IMR-90 (cell line): ENCODE measurements at regions not wholly inside any gene's neighbourhood (a gene's known extent, or its start where the extent isn't known, plus 50 kb on each side); places are given as distances from the start of the nearest gene placed in this dataset.

Experiments used
- ATAC-seq: fragments of 200-7000 bp; cut with Tn5 transposase; 2 replicates; pipeline ENCODE4 v1.9.1; 2020; ENCODE audit warnings: low read depth, mild to moderate bottlenecking, moderate library complexity
- BruUV-seq: library from RNA; stranded (reverse); fragments of 400-500 nt; replicated peaks from 2 replicates; lab custom pipeline; 2021; lab: Mats Ljungman, UMichigan
- CTCF ChIA-PET: fragments of 300-600 bp; formaldehyde crosslinking; extraction: SDS; loops from one replicate; lab custom pipeline; 2021; ENCODE audit warnings: antibody characterized with exemption; lab: Yijun Ruan, JAX
- POLR2A ChIA-PET: fragments of 300-600 bp; sonication (Branson Sonifier 250); formaldehyde crosslinking; loops from one replicate; lab custom pipeline; 2022; ENCODE audit warnings: antibody characterized with exemption; ENCODE audit not compliant: unreplicated experiment; lab: Charles Lee
- DNase-seq: peaks from one replicate; pipeline ENCODE4 v3.0.0; 2013
- H2AFZ ChIP-seq: replicated peaks from 2 replicates; pipeline ENCODE3; 2013; ENCODE audit warnings: low read length, mild to moderate bottlenecking; ENCODE audit not compliant: poor library complexity
- H2AK5ac ChIP-seq: 2 replicates; pipeline ENCODE4 v1.6.1; 2013; ENCODE audit warnings: low read depth, low read length, inconsistent platforms
- H2AK9ac ChIP-seq: replicated peaks from 2 replicates; pipeline ENCODE3; 2013; ENCODE audit warnings: mild to moderate bottlenecking, low read depth, low read length, moderate library complexity; ENCODE audit not compliant: poor library complexity
- H2BK120ac ChIP-seq: 2 replicates; pipeline ENCODE4 v1.6.1; 2013; ENCODE audit warnings: low read depth, low read length, inconsistent platforms
- H2BK15ac ChIP-seq: 3 replicates; pipeline ENCODE4 v1.6.1; 2013; ENCODE audit warnings: low read depth, low read length, inconsistent platforms
- H2BK20ac ChIP-seq: 2 replicates; pipeline ENCODE4 v1.6.1; 2013; ENCODE audit warnings: low read depth, mild to moderate bottlenecking, inconsistent platforms, low read length, moderate library complexity
- H2BK5ac ChIP-seq: 2 replicates; pipeline ENCODE4 v1.6.1; 2013; ENCODE audit warnings: mild to moderate bottlenecking, low read depth, low read length, inconsistent platforms; ENCODE audit not compliant: poor library complexity, severe bottlenecking
- H3K14ac ChIP-seq: replicated peaks from 2 replicates; pipeline ENCODE4 v1.6.1; 2013; ENCODE audit warnings: low read depth, low read length, inconsistent platforms
- H3K18ac ChIP-seq: 2 replicates; pipeline ENCODE4 v1.6.1; 2013; ENCODE audit warnings: low read depth, low read length, control low read depth
- H3K23ac ChIP-seq: 2 replicates; pipeline ENCODE4 v1.6.1; 2013; ENCODE audit warnings: low read depth, low read length, inconsistent platforms
- H3K27ac ChIP-seq: 2 replicates; pipeline ENCODE4 v1.5.1; 2013; ENCODE audit warnings: mild to moderate bottlenecking, control low read depth, low read length; ENCODE audit not compliant: insufficient read depth
- H3K27me3 ChIP-seq: 2 replicates; pipeline ENCODE4 v1.6.1; 2013; ENCODE audit warnings: low read length; ENCODE audit not compliant: control insufficient read depth, insufficient read depth
- H3K36me3 ChIP-seq: 2 replicates; pipeline ENCODE4 v1.6.1; 2013; ENCODE audit warnings: low read length, mixed read lengths; ENCODE audit not compliant: control insufficient read depth, insufficient read depth
- H3K4ac ChIP-seq: 2 replicates; pipeline ENCODE4 v1.6.1; 2013; ENCODE audit warnings: low read depth, low read length, inconsistent platforms
- H3K4me1 ChIP-seq: 2 replicates; pipeline ENCODE4 v1.6.1; 2013; ENCODE audit warnings: low read length, mixed read lengths; ENCODE audit not compliant: control insufficient read depth, insufficient read depth
- H3K4me2 ChIP-seq: 2 replicates; pipeline ENCODE4 v1.6.1; 2013; ENCODE audit warnings: low read depth, mild to moderate bottlenecking, control low read depth, low read length, moderate library complexity
- H3K4me3 ChIP-seq: 2 replicates; pipeline ENCODE4 v1.5.1; 2013; ENCODE audit warnings: low read depth, mild to moderate bottlenecking, control low read depth, low read length, moderate library complexity; ENCODE audit not compliant: insufficient read depth
- H3K56ac ChIP-seq: 2 replicates; pipeline ENCODE4 v1.6.1; 2013; ENCODE audit warnings: low read length, inconsistent platforms; ENCODE audit not compliant: insufficient read depth; ENCODE audit errors: extremely low read depth
- H3K79me1 ChIP-seq, 2 experiments: 2 replicates each; pipeline ENCODE4 v1.6.1; 2013; ENCODE audit warnings: low read length in 2 of 2, inconsistent platforms in 1 of 2, low read depth in 1 of 2
- H3K9ac ChIP-seq: 2 replicates; pipeline ENCODE4 v1.6.1; 2013; ENCODE audit warnings: low read depth, low read length, control low read depth
- H3K9me1 ChIP-seq: 2 replicates; pipeline ENCODE4 v1.6.1; 2013; ENCODE audit warnings: low read length, inconsistent platforms; ENCODE audit not compliant: insufficient read depth
- H3K9me3 ChIP-seq: 2 replicates; pipeline ENCODE4 v1.6.1; 2013; ENCODE audit warnings: low read length; ENCODE audit not compliant: control insufficient read depth, insufficient read depth
- H4K20me1 ChIP-seq: 2 replicates; pipeline ENCODE4 v1.6.1; 2013; ENCODE audit warnings: low read length, inconsistent platforms; ENCODE audit not compliant: insufficient read depth
- H4K5ac ChIP-seq: 2 replicates; pipeline ENCODE4 v1.6.1; 2013; ENCODE audit warnings: mild to moderate bottlenecking, low read depth, low read length, control low read depth
- H4K8ac ChIP-seq, 2 experiments: 2 replicates each; pipeline ENCODE4 v1.6.1; 2013; ENCODE audit warnings: low read depth in 2 of 2, low read length in 2 of 2, control low read depth in 1 of 2, inconsistent platforms in 1 of 2
- H4K91ac ChIP-seq: 2 replicates; pipeline ENCODE4 v1.6.1; 2013; ENCODE audit warnings: low read depth, low read length, inconsistent platforms; ENCODE audit not compliant: insufficient read depth
- BHLHE40 ChIP-seq: fragments of 150-350 bp; IDR thresholded peaks from 2 replicates; pipeline ENCODE4 v1.6.1; 2016; ENCODE audit warnings: mild to moderate bottlenecking, low read depth, low read length
- CEBPB ChIP-seq: IDR thresholded peaks from 2 replicates; pipeline ENCODE4 v1.6.1; 2012; ENCODE audit warnings: low read depth, low read length, improper control_type of control experiment
- CHD1 ChIP-seq: IDR thresholded peaks from 2 replicates; pipeline ENCODE4 v1.6.1; 2012; ENCODE audit warnings: low read depth, low read length, improper control_type of control experiment
- FOS ChIP-seq: fragments of 150-350 bp; IDR thresholded peaks from 2 replicates; pipeline ENCODE4 v1.6.1; 2016; ENCODE audit warnings: low read depth, low read length
- MAFK ChIP-seq: IDR thresholded peaks from 2 replicates; pipeline ENCODE4 v1.6.1; 2012; ENCODE audit warnings: low read depth, low read length, improper control_type of control experiment
- MAZ ChIP-seq: IDR thresholded peaks from 2 replicates; pipeline ENCODE4 v1.6.1; 2012; ENCODE audit warnings: low read depth, mild to moderate bottlenecking, low read length, improper control_type of control experiment, moderate library complexity, borderline replicate concordance
- MXI1 ChIP-seq: IDR thresholded peaks from 2 replicates; pipeline ENCODE4 v1.6.1; 2012; ENCODE audit warnings: low read depth, mild to moderate bottlenecking, low read length, moderate library complexity, borderline replicate concordance
- NFE2L2 ChIP-seq: fragments of 150-350 bp; IDR thresholded peaks from 2 replicates; pipeline ENCODE4 v1.6.1; 2016; ENCODE audit warnings: low read depth, mild to moderate bottlenecking, low read length
- POLR2A ChIP-seq: IDR thresholded peaks from 2 replicates; pipeline ENCODE4 v1.6.1; 2012; ENCODE audit warnings: mild to moderate bottlenecking, low read depth, low read length
- RAD21 ChIP-seq: IDR thresholded peaks from 2 replicates; pipeline ENCODE4 v1.6.1; 2012; ENCODE audit warnings: low read length, improper control_type of control experiment
- RCOR1 ChIP-seq: IDR thresholded peaks from 2 replicates; pipeline ENCODE4 v1.6.1; 2012; ENCODE audit warnings: mild to moderate bottlenecking, low read length, improper control_type of control experiment; ENCODE audit not compliant: insufficient replicate concordance
- RFX5 ChIP-seq: IDR thresholded peaks from 2 replicates; pipeline ENCODE4 v1.8.0; 2012; ENCODE audit warnings: low read depth, mild to moderate bottlenecking, low read length, moderate library complexity
- WGBS, 2 experiments: methylation state at CpG; one replicate each; pipeline versions ENCODE4 v1.1.5 to v1.1.7; 2013; ENCODE audit warnings: missing lambda C conversion rate in 2 of 2; ENCODE audit not compliant: insufficient read length in 1 of 2; ENCODE audit errors: extremely low coverage in 2 of 2; 5-methylcytosine and 5-hydroxymethylcytosine counted together
- dilution Hi-C: fragments of 300-500 bp; cut with HindIII; formaldehyde crosslinking; loops from one replicate; pipeline ENCODE4 v1.14.3; 2018; ENCODE audit warnings: low sequenced_read_pairs; ENCODE audit not compliant: unreplicated experiment
- in situ Hi-C: fragments of 300-500 bp; cut with MboI; formaldehyde crosslinking; loops from 3 replicates; pipeline ENCODE4 v1.14.3; 2019; ENCODE audit warnings: low sequenced_read_pairs, inconsistent platforms, mixed read lengths
- intact Hi-C: fragments of 100-400 bp; cut with micrococcal nuclease; formaldehyde crosslinking; loops from 2 replicates; pipeline ENCODE4 v1.10.0; 2022
- TF ChIP-seq, protein P1 (sequence below): conservative IDR thresholded peaks from 2 replicates; pipeline ENCODE4 v1.5.1; 2012; ENCODE audit warnings: mild to moderate bottlenecking, low read depth, low read length, improper control_type of control experiment
- TF ChIP-seq, protein P2 (sequence below): fragments of 150-350 bp; IDR thresholded peaks from 2 replicates; pipeline ENCODE4 v1.6.1; 2017; ENCODE audit warnings: mild to moderate bottlenecking, antibody characterized with exemption, low read length, low read depth
- TF ChIP-seq, protein P3 (sequence below): fragments of 150-350 bp; IDR thresholded peaks from 2 replicates; pipeline ENCODE4 v1.6.1; 2016; ENCODE audit warnings: low read depth, mild to moderate bottlenecking, low read length, moderate library complexity, borderline replicate concordance

DNA sequence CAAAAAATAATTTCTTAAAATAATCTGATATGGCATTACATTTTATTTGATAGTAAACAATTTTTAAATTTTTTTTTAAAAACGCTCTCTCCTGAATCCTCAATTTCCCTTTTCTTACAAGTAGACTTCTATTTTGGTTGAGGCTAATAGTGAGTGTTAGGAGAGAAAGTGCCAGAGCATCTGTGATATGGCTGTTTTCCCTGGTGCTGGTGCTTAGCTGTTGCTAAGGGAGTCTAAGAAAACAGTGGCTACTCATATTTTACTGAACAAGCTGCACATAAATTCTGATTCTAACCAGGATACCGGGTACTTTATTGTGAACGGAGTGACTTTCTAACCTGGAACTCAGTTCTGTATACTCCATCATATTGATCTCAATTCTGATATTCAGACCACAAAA, 311.1 kb upstream of the KIAA1217 start:
- H3K4me3 ChIP-seq = no peak overlapping the region
- intact Hi-C loops = no loop called here
- no peak overlapping the region for H3K27ac ChIP-seq
- H2AFZ ChIP-seq = no peak overlapping the region
- H4K91ac ChIP-seq = no peak overlapping the region
- no CpG with 5 or more reads among the region's 3 CpGs for WGBS, 2 experiments
- H4K5ac ChIP-seq = no peak overlapping the region
- no peak for TF ChIP-seq MAZ
- TF ChIP-seq RCOR1 = no peak
- TF ChIP-seq MXI1 = no peak
- no peak for TF ChIP-seq POLR2A
- TF ChIP-seq CHD1 = no peak
- no peak for TF ChIP-seq RAD21
- TF ChIP-seq, protein P1, sequence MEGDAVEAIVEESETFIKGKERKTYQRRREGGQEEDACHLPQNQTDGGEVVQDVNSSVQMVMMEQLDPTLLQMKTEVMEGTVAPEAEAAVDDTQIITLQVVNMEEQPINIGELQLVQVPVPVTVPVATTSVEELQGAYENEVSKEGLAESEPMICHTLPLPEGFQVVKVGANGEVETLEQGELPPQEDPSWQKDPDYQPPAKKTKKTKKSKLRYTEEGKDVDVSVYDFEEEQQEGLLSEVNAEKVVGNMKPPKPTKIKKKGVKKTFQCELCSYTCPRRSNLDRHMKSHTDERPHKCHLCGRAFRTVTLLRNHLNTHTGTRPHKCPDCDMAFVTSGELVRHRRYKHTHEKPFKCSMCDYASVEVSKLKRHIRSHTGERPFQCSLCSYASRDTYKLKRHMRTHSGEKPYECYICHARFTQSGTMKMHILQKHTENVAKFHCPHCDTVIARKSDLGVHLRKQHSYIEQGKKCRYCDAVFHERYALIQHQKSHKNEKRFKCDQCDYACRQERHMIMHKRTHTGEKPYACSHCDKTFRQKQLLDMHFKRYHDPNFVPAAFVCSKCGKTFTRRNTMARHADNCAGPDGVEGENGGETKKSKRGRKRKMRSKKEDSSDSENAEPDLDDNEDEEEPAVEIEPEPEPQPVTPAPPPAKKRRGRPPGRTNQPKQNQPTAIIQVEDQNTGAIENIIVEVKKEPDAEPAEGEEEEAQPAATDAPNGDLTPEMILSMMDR = no peak
- TF ChIP-seq FOS = no peak
- TF ChIP-seq BHLHE40 = no peak
- TF ChIP-seq, protein P2, sequence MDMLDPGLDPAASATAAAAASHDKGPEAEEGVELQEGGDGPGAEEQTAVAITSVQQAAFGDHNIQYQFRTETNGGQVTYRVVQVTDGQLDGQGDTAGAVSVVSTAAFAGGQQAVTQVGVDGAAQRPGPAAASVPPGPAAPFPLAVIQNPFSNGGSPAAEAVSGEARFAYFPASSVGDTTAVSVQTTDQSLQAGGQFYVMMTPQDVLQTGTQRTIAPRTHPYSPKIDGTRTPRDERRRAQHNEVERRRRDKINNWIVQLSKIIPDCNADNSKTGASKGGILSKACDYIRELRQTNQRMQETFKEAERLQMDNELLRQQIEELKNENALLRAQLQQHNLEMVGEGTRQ = no peak
- no peak for TF ChIP-seq NFE2L2
- no peak for TF ChIP-seq CEBPB
- no peak for TF ChIP-seq RFX5
- TF ChIP-seq MAFK = no peak
- TF ChIP-seq, protein P3, sequence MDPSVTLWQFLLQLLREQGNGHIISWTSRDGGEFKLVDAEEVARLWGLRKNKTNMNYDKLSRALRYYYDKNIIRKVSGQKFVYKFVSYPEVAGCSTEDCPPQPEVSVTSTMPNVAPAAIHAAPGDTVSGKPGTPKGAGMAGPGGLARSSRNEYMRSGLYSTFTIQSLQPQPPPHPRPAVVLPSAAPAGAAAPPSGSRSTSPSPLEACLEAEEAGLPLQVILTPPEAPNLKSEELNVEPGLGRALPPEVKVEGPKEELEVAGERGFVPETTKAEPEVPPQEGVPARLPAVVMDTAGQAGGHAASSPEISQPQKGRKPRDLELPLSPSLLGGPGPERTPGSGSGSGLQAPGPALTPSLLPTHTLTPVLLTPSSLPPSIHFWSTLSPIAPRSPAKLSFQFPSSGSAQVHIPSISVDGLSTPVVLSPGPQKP = no peak
- H3K9me3 ChIP-seq = 0 out of 2 replicates have a peak, but pooled peaks cover 4% of the 10 kb centered on the region
- H2BK20ac ChIP-seq = no peak overlapping the region
- in situ Hi-C loops = no loop called here
- no peak overlapping the region for H2BK120ac ChIP-seq
- H3K14ac ChIP-seq = no peak overlapping the region
- H2BK5ac ChIP-seq = no peak overlapping the region
- no peak overlapping the region for H2AK5ac ChIP-seq
- no peak overlapping the region for H3K4me2 ChIP-seq
- H4K20me1 ChIP-seq = no peaks in the 10 kb centered on the region
- ChIA-PET POLR2A (no interaction called here), CTCF (no interaction called here)
- no peak overlapping the region for H3K23ac ChIP-seq
- no peak for DNase-seq
- H3K79me1 ChIP-seq = no peaks in the 10 kb centered on the region
- no TSS peak for BruUV-seq
- H3K56ac ChIP-seq = no peak overlapping the region
- no peaks in the 10 kb centered on the region for H3K9me1 ChIP-seq
- H3K36me3 ChIP-seq = no peaks in the 10 kb centered on the region
- H4K8ac ChIP-seq = no peak overlapping the region
- no peak overlapping the region for H3K18ac ChIP-seq
- no peaks in the 10 kb centered on the region for H3K27me3 ChIP-seq
- H2BK15ac ChIP-seq = no peak overlapping the region
- no peak overlapping the region for H3K9ac ChIP-seq
- ATAC-seq = no peak
- no peaks in the 10 kb centered on the region for H3K4me1 ChIP-seq
- dilution Hi-C loops = no loop called here
- no peak overlapping the region for H3K4ac ChIP-seq
- no peak overlapping the region for H2AK9ac ChIP-seq
